ENCODE measurements at regions not wholly inside any gene's neighbourhood (a gene's known extent, or its start where the extent isn't known, plus 50 kb on each side); places are given as distances from the start of the nearest gene placed in this dataset.

- TF ChIP-seq SMC3 (IDR thresholded peaks at IDR 0.05; ENCODE audit: low read depth, low read length), result no peak
- TF ChIP-seq, protein P1, sequence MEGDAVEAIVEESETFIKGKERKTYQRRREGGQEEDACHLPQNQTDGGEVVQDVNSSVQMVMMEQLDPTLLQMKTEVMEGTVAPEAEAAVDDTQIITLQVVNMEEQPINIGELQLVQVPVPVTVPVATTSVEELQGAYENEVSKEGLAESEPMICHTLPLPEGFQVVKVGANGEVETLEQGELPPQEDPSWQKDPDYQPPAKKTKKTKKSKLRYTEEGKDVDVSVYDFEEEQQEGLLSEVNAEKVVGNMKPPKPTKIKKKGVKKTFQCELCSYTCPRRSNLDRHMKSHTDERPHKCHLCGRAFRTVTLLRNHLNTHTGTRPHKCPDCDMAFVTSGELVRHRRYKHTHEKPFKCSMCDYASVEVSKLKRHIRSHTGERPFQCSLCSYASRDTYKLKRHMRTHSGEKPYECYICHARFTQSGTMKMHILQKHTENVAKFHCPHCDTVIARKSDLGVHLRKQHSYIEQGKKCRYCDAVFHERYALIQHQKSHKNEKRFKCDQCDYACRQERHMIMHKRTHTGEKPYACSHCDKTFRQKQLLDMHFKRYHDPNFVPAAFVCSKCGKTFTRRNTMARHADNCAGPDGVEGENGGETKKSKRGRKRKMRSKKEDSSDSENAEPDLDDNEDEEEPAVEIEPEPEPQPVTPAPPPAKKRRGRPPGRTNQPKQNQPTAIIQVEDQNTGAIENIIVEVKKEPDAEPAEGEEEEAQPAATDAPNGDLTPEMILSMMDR (IDR thresholded peaks at IDR 0.05), result no peak
Observed at GRCh38 chr4:148986951-148987350, 544.7 kb upstream of the NR3C2 start.

Data from SK-N-SH (cell line).